ENCODE measurements at regions not wholly inside any gene's neighbourhood (a gene's known extent, or its start where the extent isn't known, plus 50 kb on each side); places are given as distances from the start of the nearest gene placed in this dataset.

- TF ChIP-seq CTCF (IDR thresholded peaks at IDR 0.05) (no peak), POLR2A (IDR thresholded peaks at IDR 0.05; ENCODE audit: low read depth) (no peak), POLR2AphosphoS5 (IDR thresholded peaks at IDR 0.05) (no peak)
Observed at GRCh38 chr16:59148056-59148768, 414.1 kb upstream of the GOT2 start.
